ENCODE measurements at regions not wholly inside any gene's neighbourhood (a gene's known extent, or its start where the extent isn't known, plus 50 kb on each side); places are given as distances from the start of the nearest gene placed in this dataset.

DNA sequence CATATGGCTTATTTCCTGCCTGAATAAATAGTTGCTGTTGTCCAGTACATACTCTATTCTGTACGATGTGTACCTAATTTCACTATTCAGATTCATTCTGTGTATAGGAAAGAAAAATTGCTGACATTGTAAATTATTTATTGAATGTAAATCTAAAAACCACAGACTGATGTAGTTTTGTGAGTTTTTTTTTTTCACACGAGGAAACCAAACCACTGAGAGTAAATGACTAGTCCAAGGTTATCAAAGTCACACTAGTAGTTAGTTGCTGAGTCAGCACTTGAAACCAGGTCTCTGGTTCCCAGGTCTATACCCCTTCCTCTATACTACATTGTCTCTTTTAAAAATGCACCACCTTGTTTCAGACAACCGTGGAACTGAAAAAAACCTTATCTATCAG lies 298.3 kb upstream of the DIAPH2 start:
- TF ChIP-seq, protein P1, sequence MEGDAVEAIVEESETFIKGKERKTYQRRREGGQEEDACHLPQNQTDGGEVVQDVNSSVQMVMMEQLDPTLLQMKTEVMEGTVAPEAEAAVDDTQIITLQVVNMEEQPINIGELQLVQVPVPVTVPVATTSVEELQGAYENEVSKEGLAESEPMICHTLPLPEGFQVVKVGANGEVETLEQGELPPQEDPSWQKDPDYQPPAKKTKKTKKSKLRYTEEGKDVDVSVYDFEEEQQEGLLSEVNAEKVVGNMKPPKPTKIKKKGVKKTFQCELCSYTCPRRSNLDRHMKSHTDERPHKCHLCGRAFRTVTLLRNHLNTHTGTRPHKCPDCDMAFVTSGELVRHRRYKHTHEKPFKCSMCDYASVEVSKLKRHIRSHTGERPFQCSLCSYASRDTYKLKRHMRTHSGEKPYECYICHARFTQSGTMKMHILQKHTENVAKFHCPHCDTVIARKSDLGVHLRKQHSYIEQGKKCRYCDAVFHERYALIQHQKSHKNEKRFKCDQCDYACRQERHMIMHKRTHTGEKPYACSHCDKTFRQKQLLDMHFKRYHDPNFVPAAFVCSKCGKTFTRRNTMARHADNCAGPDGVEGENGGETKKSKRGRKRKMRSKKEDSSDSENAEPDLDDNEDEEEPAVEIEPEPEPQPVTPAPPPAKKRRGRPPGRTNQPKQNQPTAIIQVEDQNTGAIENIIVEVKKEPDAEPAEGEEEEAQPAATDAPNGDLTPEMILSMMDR (IDR thresholded peaks at IDR 0.05), result no peak
- no peak for TF ChIP-seq POLR2A (IDR thresholded peaks at IDR 0.05)
- no peak for TF ChIP-seq EP300 (IDR thresholded peaks at IDR 0.05)
- TF ChIP-seq POLR2AphosphoS5 (IDR thresholded peaks at IDR 0.05), result no peak
